Stromal cell of bone marrow (primary cell): ENCODE measurements at regions not wholly inside any gene's neighbourhood (a gene's known extent, or its start where the extent isn't known, plus 50 kb on each side); places are given as distances from the start of the nearest gene placed in this dataset.
A peak's percentile ranks its signal among the peaks of the same experiment; 100 is the strongest.
"Not testable (repeated sequence)": the region's sequence is repeated elsewhere in the genome, so short reads cannot be mapped to it uniquely, and the experiment has no call there.

ENCODE experiments used
- DNase-seq: peaks from one replicate; pipeline ENCODE4 v3.0.0-alpha.2; 2012; ENCODE audit warnings: low read depth

DNA sequence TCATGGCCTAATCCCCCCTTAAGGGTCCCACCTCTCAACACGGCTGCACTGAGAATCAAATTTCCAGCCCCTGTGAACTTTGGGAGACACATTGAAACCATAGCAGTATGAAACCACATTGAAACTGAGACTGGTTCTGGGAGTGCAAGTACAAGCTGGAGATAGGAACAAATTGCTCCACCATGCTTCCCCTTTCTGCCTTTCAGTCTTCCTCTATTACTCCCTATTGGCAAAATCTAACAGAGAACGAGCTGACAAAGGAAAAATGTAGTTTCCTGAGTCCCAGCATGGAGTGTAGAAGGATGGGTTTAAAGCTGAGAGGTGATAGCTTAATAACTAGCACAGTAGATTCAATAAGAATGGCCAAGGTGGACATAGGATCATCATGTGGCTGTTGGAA, 161.7 kb upstream of the RPL34 start:
- DNase-seq, result no peak

DNA sequence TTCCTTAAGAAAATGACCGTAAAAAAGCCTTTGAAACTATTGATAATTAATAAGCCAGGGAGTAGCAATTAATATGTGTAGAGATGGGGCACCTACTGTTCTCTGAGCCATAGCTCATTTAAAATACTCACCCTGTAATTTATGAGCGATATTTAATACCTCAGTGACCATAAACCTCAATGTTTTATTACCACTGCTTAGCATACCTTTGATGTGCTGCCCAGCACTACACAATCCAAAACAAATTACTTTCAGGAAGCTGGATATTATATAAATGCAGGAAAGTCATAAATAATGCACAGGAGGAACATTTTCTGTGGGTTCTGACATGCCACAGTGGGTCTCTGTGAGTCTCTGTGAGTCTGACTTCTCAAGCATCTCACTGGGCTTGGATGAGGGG, 166.1 kb upstream of the RPL34 start:
- DNase-seq, result no peak

DNA sequence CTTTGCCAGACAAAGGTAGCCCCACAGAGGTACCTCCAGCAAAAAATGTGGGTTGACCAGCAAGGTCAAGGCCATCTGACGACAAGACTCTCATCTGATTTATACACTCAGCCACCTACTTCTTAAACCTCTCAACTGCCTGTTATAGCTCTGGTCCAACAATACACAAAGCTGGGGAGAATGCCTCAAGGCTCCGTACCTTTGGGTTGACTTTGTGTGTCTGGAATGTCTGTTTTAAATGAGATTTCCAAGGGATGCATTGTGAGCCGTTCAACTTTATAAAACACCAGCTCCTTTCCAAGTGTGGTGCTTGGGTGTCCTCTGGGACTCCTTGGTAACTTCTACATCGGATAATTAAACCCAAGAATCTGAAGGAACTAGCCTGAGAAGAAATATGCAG, 167.0 kb upstream of the RPL34 start:
- no peak for DNase-seq

DNA sequence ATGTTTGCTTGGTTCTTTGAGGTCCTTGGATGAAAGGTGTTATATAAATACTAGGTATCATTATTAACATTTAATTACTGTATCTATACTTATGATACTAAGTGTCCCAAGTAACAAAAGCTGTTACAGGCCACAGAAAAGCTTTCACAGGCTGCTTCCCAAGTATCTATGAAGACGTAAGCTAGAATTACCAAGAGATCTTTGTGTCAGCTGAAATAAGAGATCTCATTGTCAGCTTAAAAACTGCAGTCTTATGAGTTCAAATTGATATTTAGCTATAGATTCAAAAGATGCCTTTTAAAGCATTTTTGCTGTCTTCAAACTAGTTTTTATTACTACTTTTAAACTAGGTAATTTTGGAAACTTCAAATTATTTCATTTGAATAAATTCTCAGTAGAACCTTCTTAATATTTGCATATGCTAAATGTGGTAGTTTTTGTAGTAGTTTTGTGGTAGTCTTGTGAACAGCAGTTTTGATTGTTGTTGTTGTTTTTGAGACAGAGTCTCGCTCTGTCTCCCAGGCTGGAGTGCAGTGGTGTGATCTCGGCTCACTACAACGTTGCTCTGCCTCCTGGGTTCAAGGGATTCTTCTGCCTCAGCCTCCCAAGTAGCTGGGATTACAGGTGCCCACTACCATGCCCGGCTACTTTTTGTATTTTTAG, 170.0 kb upstream of the RPL34 start:
- no peak for DNase-seq

DNA sequence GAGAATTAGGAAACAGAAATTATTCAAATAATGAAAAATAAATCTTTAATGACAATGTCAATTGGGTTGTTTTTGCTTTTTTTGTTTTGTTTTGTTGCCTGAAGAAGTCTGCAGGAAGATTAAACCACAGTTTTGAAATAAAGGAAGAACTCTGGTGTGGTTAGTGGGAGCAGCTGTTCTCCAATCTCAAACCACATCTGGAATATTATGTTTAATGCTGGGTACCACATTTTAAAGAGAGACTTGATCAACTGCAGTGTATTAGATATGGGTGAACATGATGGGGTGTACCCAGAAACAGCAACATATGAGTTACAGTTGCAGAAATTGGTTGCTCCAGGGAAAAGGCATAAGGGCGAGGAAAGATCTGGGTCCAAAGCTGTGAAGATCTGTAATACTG, 171.2 kb upstream of the RPL34 start:
- DNase-seq, result no peak

DNA sequence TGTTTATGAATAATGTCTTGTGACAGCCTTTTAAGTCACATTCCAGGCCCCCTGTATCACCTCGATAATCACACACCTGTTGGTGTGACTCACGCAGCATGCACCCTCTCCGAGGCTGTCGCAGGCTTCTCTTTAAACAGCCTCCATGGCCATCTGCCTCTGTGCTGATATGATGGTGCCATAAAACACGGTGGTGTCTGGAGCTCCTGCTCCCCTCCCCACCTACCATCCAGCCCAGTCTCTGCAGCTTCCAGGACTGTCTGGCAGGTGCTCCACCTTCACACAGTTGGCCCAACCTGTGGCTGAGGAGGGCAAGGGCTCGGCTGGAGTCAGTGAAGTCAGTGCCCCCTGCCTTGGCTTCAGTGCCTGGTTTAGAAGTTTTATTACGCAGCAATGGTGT, 173.8 kb upstream of the RPL34 start:
- no peak for DNase-seq

DNA sequence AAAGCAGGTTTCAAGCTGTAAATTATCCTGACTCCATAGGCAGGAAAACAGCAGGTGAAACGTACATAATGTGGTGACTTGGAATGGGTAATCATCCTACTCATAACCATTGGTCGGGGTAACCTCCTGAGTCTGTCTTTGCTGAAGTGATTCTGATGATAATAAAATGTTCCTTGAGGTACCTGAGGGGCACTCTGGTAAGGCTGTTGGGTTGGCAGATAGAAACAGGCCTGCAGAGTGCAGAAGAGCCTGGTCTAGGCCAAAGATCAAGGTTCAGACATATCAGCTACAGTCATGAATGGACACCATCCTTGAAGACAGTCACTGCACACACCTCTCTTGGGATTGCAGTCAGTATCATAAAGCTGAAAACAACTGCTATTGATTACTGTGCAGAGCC, 174.7 kb upstream of the RPL34 start:
- no peak for DNase-seq

DNA sequence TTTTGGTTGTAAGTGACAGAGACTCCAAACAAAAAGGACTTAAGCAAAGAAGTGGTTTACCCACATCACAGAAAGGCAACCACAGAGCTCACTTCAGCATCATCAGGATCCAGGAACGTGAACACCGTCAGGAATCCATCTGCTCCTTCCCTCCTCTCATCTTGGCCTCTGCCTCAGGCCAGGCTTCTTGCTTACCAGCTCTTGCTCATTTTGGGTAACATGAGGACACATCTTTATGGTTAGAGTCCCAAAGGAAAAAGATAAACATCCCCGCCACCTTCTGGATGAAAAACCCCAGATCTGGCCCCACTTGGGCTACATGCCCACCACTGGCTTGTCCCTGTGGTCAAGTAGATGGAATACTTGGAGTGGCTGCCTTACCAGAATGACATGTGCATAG, 176.8 kb upstream of the RPL34 start:
- no peak for DNase-seq

DNA sequence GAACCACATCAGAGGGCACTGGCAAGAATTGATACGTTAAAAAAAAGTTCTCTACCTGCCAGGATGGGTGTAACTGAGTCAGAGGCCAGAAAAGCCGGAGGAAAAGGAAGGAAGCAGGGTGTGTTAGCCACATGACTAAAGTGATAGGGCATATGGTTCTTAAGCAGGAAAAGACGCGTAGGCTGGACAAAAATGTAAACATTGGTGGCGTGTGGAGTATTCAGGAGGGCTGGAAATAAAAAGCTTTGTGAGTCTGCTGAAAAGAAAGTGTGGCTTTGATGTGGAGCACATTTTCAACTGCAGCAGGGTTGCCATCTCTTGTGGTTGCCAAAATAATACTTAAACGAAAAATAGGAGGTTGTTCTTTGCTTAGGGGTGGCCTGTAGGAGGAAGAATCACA, 186.5 kb upstream of the RPL34 start:
- no peak for DNase-seq

DNA sequence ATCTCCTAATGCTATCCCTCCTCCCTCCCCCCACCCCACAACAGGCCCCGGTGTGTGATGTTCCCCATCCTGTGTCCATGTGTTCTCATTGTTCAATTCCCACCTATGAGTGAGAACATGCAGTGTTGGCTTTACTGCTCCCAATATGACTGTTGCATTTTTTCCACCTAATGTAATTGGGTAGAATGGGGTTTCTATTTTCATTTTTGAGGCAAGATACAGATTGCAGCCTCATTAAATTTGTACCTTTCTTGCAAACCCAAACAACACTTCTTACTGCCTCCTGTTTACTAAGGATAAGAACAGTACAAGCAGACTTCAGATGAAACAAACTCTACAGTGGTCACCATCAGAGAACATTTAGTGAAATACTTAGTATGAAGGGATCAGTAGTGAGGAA, 187.0 kb upstream of the RPL34 start:
- DNase-seq, result not testable (repeated sequence)

DNA sequence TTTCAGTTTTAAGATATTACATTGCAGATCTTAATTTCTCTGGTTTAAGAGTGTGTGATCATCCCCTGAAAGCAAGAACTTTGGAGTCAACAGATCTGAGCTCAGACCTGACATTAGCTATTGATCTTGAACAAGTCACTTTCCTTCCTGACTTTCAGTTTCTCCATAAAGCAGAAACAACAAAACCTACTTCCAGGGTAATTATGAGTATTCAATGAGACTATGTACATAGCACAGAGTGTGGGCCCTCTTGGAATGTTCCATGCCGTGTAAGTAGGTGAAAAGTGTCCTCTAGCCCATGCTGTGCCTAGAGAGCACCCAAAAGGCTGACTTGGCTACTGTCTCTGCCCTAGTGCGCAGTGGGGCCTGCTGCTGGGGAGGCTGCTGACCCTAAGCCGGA, 188.0 kb upstream of the RPL34 start:
- DNase-seq, result no peak

DNA sequence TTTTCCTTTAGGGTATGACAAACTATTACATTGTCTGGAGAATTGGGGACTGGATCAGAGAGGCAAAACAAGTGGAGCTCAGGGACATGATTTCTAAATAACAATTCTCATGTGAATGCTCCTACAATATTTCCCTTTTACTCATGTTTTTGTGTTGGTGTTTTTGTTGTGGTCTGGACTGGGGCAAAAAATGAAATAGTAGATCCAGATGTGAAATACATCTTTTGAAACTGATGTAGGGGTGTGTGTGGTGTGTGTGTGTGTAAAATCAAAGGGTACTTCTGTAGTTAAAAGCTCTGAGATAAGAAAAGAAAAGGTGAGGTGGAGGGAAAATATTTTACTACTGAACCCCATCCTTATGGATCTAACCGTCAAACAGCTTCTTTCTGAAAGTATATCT, 188.4 kb upstream of the RPL34 start:
- DNase-seq, result no peak

DNA sequence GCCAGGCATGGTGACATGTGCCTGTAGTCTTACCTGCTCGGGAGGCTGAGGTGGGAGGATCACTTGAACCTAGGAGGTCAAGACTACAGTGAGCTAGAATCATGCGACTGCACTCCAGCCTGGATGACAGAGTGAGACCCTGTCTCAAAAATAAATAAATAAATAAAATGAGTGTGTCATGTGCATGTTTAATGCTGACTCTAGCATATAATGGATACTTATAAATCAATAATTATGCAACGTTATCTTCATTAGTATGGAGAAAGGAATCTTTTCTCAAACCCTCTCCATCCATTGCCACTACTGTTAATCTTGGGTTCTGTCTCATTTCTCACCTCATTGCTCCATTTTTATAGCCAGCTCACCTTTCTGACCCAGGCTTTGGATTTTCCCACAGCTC, 189.5 kb upstream of the RPL34 start:
- no peak for DNase-seq

DNA sequence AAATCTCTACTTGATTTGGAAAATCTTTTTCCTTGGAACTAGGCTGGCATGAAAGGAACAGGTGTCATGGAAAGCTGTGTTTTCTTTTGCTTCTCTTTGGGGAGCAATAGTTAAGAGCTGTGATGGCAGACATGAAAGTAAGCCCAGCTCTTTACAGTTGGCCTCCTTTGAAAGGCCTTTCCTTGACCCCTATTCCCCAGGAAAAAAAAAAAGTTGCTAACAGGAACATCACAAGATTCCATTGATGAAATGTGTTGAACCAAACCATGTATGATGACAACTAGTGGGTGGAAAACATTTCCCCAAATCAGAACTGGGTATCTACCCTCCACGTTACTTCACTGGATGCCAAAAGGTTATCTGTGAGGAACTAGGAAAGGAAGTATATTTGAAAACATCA, 190.7 kb upstream of the RPL34 start:
- no peak for DNase-seq

DNA sequence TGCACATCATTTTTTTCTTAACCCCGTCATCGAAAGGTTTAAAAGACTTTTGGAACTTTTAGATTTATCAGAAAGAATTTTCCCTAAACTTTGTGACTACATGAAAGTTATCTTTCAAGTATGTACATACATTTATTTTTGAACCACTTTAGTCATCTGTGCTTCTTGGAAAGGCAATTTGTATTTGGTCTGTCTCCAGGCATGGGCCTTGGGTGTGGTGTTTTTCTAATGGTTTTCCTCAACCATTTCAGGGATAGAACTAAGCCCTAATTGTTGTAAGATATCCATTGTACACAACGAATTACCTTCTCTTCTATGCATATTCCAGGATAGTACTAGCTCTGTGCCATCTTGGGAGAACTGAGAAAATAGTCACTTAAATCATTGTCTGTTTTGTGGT, 191.5 kb upstream of the RPL34 start:
- DNase-seq, result no peak

DNA sequence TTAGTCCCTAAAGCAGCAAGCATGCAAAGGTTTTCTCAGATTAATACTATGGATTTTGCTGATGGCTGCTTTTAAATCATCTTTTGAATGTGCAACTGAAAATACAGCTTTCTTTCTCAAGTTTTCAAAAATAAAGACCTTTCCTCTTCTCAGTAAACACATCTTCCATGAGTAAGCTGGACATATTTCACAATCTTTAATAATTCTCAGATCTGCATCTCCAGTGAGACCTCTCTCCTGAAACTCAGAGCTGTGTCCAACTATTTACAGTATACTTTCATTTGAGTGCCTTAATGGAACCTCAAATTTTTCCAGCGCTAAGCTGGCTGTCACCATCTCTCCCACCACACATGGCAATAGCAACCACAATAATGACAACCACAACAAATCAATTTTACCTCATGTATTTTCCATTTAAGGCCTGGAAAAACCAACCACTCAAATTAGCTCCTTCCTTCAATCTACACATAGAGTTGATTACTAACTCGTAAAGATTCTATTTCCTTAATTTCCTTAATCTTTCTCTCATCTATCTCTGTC, 192.4 kb upstream of the RPL34 start:
- DNase-seq, result no peak

DNA sequence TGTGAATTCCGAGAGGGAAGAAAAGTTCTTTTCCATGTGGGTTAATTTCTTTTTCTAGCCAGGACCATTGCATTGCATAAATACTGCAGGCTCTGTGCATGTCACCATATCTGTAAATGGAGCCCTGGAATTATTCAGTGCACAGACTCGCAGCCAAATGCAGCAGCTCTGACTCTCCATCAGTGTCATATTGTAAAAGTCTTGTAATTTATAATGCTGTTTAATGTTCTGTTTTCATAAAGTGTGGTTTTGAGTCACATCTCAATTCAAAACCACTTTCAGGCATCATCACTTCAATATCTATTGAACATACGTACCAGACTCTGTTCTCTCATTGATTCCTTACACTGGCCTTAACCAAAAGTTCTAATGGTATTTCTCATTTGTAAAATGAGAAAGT, 193.9 kb upstream of the RPL34 start:
- DNase-seq, result peak; percentile 34

DNA sequence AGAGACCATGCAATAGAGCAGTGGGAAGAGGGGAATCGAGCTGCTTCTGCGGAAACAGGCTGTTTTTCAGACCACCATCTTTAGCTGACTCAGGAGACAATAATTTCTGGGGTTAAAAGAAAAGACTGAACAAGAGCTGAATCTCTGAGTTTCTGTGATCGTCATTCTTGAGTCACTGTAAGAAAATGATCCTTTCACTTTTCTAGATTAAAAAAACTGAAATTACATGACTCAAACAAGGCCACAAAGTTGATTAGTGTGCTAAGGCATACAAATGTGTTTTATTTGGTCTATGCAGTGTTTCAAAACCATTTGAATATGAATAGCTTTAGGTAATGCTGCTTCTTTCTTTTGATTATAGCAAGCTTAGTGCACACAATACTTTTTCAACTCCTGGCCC, 194.4 kb upstream of the RPL34 start:
- DNase-seq, result peak; percentile 81

DNA sequence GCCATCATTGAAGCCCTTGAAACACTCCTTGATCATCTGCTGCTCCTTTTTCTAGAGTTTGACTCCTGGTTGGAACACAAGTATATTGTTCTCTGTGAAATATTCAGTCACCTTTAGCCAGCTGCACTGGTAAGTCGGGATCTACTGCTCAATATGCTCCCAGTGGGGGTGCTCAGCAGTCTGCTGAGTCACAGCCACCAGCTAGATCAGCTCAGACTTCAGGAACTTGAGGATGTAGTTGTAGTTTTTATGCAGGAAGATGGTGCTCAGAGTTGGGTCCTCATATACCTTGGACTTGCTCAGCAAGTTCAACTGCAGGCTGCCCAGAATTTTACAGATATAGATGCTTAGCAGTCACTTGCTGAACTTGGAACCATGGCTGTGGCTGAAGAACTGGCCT, 202.5 kb upstream of the RPL34 start:
- no peak for DNase-seq

DNA sequence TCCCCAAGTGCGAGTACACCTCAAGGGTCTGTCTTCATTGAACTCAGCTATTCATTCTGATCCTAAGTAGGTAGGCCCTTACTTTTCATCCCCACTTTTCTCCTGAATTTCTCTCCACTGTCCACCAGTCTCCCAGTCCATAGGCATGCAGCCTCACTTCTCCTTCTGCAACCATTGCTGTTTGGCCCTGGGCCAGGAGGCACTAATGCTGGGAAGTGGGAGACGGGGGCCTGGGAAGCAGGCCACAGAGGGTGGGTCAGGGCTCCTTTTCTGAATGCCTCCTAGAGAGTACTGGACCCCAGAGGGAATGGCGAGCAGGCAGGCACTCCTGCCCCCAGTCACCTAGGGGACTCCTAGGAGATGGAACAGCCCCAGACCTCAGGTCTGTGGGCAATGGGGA, 203.5 kb upstream of the RPL34 start:
- no peak for DNase-seq

DNA sequence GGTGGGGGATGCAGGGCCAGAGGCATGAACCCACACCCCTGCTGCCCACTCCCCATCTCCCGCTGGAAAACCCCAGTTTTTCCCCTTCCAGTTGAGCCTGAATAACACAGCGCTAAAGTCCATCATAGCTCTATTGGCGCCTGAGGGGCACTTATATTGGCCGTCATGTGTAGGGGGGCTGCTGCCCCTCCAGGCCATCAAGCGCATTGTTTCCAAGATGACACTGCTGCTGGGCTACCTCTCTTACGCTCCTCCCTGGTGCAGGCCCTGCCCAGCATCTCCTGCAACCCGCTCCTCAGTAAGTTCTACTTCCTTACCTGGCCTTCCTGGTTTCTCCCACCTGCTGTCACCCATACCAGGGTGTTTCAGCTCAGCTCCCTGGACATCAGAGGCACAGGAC, 205.0 kb upstream of the RPL34 start:
- DNase-seq, result no peak

DNA sequence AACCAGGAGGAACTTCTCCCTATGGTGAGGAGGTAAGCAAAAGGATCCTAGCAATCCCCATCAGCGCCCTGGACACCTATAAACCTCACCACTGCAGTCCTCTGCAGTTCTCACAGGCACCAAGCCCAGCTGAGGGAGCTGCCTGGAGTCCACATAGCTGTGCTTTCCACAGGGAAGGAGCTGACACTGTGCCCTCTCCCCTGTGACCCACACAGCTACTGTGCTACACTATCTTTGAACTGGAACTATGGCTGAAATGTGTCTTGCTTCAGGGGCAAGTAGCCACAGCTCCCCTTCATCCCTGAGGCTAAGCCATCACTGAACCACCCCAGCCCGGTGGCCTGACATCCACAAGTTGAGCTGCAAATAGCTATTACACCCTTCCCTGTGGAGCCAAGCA, 208.5 kb upstream of the RPL34 start:
- no peak for DNase-seq

DNA sequence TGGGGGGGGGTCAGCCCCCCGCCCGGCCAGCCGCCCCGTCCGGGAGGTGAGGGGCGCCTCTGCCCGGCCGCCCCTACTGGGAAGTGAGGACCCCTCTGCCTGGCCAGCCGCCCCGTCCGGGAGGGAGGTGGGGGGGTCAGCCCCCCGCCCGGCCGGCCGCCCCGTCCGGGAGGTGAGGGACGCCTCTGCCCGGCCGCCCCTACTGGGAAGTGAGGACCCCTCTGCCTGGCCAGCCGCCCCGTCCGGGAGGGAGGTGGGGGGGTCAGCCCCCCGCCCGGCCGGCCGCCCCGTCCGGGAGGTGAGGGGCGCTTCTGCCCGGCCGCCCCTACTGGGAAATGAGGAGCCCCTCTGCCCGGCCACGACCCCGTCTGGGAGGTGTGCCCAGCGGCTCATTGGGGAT, 210.7 kb upstream of the RPL34 start:
- DNase-seq, result not testable (repeated sequence)

DNA sequence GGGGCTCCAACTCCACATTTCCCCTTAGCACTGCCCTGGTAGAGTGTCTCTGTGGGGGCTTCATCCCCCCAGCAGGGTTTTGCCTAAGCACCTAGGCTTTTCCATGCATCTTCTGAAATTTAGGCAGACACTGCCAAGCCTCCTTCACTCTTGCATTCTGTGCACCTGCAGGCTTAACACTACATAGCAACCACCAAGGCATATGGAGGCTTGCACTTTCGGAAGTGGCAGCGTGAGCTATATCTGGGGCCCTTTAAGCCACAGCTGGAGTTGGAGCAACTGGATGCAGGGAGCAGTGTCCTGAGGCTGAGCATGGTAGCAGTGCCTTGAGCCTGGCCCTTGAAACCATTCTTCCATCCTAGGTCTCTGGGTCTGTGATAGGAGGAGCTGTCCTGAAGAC, 214.8 kb upstream of the RPL34 start:
- DNase-seq, result no peak

DNA sequence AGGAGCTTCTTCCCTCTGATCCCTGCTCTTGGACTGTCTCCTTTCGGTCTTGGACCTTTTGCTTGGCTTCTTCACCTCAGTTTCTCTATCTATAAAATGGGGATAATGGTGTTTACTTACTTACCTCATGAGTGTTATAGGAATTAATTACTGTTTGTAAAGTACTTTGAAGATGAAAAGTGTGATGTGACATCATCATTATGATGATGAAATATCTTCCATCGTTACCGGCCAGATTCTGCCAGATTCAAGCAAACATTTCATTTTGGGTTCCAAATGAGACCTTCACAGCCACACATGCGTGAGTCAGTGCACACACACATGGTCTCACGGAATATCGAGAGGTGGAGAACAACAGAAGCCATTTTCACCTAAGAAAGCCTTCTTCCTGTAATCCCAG, 220.1 kb upstream of the RPL34 start:
- no peak for DNase-seq
